HepG2 (cell line): ENCODE measurements at regions not wholly inside any gene's neighbourhood (a gene's known extent, or its start where the extent isn't known, plus 50 kb on each side); places are given as distances from the start of the nearest gene placed in this dataset.

Experiments used
- ARID4A ChIP-seq: sonication (generic); formaldehyde crosslinking; IDR thresholded peaks from 2 replicates; pipeline ENCODE4 v1.5.0; 2020; ENCODE audit warnings: mild to moderate bottlenecking, missing genetic modification reagents, borderline replicate concordance
- HOXA3 ChIP-seq: sonication (generic); formaldehyde crosslinking; IDR thresholded peaks from 2 replicates; pipeline ENCODE4 v1.5.0; 2020; ENCODE audit warnings: missing genetic modification reagents
- ZNF142 ChIP-seq: sonication (generic); formaldehyde crosslinking; IDR thresholded peaks from 2 replicates; pipeline ENCODE4 v1.4.0; 2020; ENCODE audit warnings: missing genetic modification reagents

- no peak for TF ChIP-seq ZNF142
- TF ChIP-seq ARID4A (CRISPR knock-in tag): no peak
- TF ChIP-seq HOXA3 (CRISPR knock-in tag): no peak
These were observed 117.8 kb upstream of the IGF1R start (continued) for GRCh38 chr15:98530570-98530969.
